HL-60 (cell line): ENCODE measurements at regions not wholly inside any gene's neighbourhood (a gene's known extent, or its start where the extent isn't known, plus 50 kb on each side); places are given as distances from the start of the nearest gene placed in this dataset.

ENCODE experiments used
- GABPA ChIP-seq: IDR thresholded peaks from 2 replicates; pipeline ENCODE4 v1.6.1; 2012; ENCODE audit warnings: low read depth
- POLR2AphosphoS5 ChIP-seq: IDR thresholded peaks from 2 replicates; pipeline ENCODE4 v1.6.1; 2012; ENCODE audit warnings: low read depth
- REST ChIP-seq: IDR thresholded peaks from 2 replicates; pipeline ENCODE4 v1.6.1; 2012; ENCODE audit warnings: low read depth; ENCODE audit not compliant: insufficient replicate concordance
- TF ChIP-seq, protein P1 (sequence below): IDR thresholded peaks from one replicate; pipeline ENCODE4 v1.5.1; 2011; ENCODE audit warnings: low read length, control low read depth, inconsistent platforms; ENCODE audit not compliant: insufficient read depth

GRCh38 chr2:82246220-82246775 is 1941.7 kb upstream of the LRRTM1 start:
- TF ChIP-seq REST (no peak), POLR2AphosphoS5 (no peak), GABPA (no peak)
- TF ChIP-seq, protein P1, sequence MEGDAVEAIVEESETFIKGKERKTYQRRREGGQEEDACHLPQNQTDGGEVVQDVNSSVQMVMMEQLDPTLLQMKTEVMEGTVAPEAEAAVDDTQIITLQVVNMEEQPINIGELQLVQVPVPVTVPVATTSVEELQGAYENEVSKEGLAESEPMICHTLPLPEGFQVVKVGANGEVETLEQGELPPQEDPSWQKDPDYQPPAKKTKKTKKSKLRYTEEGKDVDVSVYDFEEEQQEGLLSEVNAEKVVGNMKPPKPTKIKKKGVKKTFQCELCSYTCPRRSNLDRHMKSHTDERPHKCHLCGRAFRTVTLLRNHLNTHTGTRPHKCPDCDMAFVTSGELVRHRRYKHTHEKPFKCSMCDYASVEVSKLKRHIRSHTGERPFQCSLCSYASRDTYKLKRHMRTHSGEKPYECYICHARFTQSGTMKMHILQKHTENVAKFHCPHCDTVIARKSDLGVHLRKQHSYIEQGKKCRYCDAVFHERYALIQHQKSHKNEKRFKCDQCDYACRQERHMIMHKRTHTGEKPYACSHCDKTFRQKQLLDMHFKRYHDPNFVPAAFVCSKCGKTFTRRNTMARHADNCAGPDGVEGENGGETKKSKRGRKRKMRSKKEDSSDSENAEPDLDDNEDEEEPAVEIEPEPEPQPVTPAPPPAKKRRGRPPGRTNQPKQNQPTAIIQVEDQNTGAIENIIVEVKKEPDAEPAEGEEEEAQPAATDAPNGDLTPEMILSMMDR: no peak
